GM06990 (cell line): ENCODE measurements at regions not wholly inside any gene's neighbourhood (a gene's known extent, or its start where the extent isn't known, plus 50 kb on each side); places are given as distances from the start of the nearest gene placed in this dataset.

Source experiments
- DNase-seq: peaks from one replicate; pipeline ENCODE4 v3.0.0-alpha.2; 2011; ENCODE audit not compliant: insufficient read length; ENCODE audit errors: extremely low read depth
- H3K27me3 ChIP-seq: replicated peaks from 2 replicates; pipeline ENCODE4 v1.6.0; 2011; ENCODE audit warnings: low read length; ENCODE audit not compliant: control insufficient read depth, insufficient read depth
- H3K36me3 ChIP-seq: 2 replicates; pipeline ENCODE4 v1.5.1; 2011; ENCODE audit warnings: low read length; ENCODE audit not compliant: control insufficient read depth, insufficient read depth
- H3K4me3 ChIP-seq: replicated peaks from 2 replicates; pipeline ENCODE4 v1.5.1; 2011; ENCODE audit warnings: low read depth, mild to moderate bottlenecking, control low read depth, low read length
- TF ChIP-seq, protein P1 (sequence below): IDR thresholded peaks from 2 replicates; pipeline ENCODE4 v1.5.1; 2011; ENCODE audit warnings: low read length, control low read depth, mild to moderate bottlenecking, inconsistent platforms; ENCODE audit not compliant: insufficient read depth, poor library complexity, severe bottlenecking

DNA sequence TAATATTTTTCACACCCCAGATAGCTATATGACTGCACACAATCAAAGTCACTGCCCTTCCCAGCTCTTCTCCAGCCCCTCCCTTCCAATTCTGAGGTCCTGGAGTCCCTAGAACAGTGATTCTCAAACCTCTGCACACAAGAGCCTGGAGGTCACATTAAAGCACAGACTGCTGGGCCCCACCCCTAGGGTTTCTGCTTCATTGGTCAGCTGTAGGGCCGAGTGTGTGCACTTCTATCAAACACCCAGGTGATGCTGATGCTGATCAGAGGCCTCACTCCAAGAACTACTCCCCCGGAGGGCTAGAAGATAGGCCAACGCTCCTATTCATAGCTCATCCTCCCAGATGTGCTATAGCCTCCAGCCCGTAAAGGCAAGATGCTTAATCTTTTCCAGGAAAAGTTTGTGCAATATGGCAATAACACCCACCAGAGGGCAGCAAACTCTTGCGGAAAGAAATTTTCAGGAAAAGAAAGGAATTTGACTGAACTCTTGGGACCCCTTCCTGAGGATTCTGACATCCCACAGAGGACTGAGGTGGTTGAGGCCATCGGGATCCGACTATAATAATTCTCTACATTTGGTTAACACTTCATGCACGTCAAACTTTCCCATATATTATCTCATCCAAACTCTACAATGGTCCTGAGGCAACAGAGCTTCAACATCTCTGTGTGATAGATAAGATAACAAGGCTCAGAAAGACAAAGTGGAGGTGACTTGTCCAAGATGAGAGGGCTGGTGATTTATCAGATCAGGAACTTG lies 194.2 kb upstream of the PKDCC start:
- no peaks in the 10 kb centered on the region for H3K36me3 ChIP-seq
- TF ChIP-seq, protein P1, sequence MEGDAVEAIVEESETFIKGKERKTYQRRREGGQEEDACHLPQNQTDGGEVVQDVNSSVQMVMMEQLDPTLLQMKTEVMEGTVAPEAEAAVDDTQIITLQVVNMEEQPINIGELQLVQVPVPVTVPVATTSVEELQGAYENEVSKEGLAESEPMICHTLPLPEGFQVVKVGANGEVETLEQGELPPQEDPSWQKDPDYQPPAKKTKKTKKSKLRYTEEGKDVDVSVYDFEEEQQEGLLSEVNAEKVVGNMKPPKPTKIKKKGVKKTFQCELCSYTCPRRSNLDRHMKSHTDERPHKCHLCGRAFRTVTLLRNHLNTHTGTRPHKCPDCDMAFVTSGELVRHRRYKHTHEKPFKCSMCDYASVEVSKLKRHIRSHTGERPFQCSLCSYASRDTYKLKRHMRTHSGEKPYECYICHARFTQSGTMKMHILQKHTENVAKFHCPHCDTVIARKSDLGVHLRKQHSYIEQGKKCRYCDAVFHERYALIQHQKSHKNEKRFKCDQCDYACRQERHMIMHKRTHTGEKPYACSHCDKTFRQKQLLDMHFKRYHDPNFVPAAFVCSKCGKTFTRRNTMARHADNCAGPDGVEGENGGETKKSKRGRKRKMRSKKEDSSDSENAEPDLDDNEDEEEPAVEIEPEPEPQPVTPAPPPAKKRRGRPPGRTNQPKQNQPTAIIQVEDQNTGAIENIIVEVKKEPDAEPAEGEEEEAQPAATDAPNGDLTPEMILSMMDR, result peak; percentile 65
- H3K4me3 ChIP-seq, result no peak overlapping the region
- no peaks in the 10 kb centered on the region for H3K27me3 ChIP-seq
- no peak for DNase-seq

- DNase-seq, result no peak
- Histone ChIP-seq H3K27me3 (no peaks in the 10 kb centered on the region), H3K4me3 (no peak overlapping the region), H3K36me3 (no peaks in the 10 kb centered on the region)
- TF ChIP-seq, protein P1, result no peak
Observed at GRCh38 chr2:41854227-41854626, 193.6 kb upstream of the PKDCC start.

GRCh38 chr2:41856946-41857345 lies 190.9 kb upstream of the PKDCC start:
- Histone ChIP-seq H3K4me3 (no peak overlapping the region), H3K36me3 (no peaks in the 10 kb centered on the region), H3K27me3 (no peaks in the 10 kb centered on the region)
- TF ChIP-seq, protein P1, result no peak
- no peak for DNase-seq

DNA sequence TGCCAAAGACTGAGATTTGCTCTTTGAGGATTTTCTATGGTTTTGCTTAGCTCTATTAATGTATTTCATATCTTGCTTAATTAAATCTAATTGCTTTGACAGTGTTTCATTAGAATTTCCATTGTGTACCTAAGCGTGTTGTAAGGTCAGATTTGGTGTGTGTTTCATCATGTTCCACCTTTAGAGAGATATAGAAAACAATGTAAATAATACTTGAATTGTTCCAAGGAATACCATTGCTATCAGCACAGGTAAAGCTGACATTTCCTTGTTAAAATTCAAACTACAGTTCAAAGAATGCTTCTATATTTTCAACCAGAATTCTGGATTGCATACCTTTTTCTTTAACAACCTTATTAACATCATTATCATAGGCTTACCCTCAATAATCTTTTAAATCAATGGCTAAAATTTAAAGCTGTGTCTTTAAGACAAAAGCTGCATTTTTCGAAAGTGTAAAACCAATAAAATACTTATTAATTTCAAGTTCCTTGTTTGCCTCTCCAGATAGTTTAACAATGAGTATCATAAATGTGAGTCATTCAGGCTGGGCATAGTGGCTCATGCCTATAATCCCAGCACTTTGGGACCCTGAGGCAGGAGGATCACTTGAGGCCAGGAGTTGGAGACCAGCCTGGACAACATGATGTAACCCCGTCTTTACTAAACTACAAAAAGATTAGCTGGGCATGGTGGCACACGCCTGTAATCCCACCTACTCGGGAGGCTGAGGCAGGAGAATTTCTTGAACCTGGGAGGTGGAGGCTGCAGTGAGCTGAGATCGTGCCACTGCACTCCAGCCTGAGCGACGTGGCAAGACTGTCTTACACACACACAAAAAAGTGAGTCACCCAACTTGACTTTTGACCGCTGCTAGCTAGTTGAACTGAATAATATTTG lies 188.0 kb upstream of the PKDCC start:
- Histone ChIP-seq H3K36me3 (no peaks in the 10 kb centered on the region), H3K27me3 (peaks cover 1% of the 10 kb centered on the region)
- no peak for DNase-seq

DNA sequence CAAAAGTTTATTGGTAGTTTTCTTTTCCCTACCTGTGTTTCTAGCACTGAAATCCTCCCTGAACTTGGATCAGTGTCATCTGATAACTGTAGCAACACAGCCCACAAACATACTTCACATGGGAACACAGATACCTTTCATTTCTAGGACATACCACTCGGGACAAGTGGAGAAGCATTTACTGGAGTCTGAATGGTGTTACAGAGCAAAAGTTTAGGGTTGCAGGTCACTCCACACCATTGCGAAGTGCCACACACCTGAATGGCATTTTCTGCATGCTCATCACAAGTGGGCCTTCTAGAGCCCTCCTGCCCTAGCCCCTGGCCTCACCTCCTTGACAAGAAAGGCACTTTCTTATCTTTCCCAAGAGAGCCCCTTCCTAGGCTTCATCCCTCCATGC lies 184.8 kb upstream of the PKDCC start:
- TF ChIP-seq, protein P1, result no peak
- Histone ChIP-seq H3K27me3 (peaks cover 1% of the 10 kb centered on the region), H3K4me3 (no peak overlapping the region), H3K36me3 (no peaks in the 10 kb centered on the region)
- no peak for DNase-seq

More for the DNA sequence above, 188.0 kb upstream of the PKDCC start:
- no peak overlapping the region for H3K4me3 ChIP-seq
- TF ChIP-seq, protein P1, result no peak
